Ureter (tissue), 1 donor: ENCODE measurements at regions not wholly inside any gene's neighbourhood (a gene's known extent, or its start where the extent isn't known, plus 50 kb on each side); places are given as distances from the start of the nearest gene placed in this dataset.
"Not testable (repeated sequence)": the region's sequence is repeated elsewhere in the genome, so short reads cannot be mapped to it uniquely, and the experiment has no call there.

ENCODE experiments used
- DNase-seq: peaks from one replicate; pipeline ENCODE4 v3.0.0-alpha.2; 2020; ENCODE audit warnings: low spot score
- donor health status: DM: yes; HTN: yes; CAD: no.

- DNase-seq: no peak
These were observed 96.0 kb upstream of the CCDC80 start for GRCh38 chr3:112736805-112737566.

- DNase-seq: no peak
These were observed 95.4 kb upstream of the CCDC80 start for GRCh38 chr3:112736386-112736785.

DNA sequence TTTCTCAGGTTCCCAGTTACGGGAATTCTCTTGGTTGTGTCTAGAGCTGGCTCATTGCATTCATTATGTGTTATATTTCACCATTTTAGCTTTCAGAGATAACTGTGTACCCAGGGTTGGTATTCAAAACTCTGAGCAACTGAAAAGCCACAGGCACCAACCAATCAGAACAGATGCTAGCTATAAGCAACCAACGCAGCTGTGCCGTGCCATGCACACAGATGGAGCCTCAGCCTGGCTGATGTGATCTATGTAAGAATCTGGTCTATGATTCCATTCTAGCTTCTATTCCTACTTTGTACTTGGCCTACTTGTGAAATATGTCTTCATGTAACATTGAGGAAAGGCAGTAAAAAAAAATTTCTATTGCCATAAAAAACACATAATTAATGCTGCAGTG is 95.0 kb upstream of the CCDC80 start:
- DNase-seq: no peak

GRCh38 chr3:112734736-112735350 is 93.9 kb upstream of the CCDC80 start:
- peak; percentile 58 for DNase-seq

- DNase-seq: no peak
These were observed 93.2 kb upstream of the CCDC80 start for GRCh38 chr3:112734171-112734570.

DNA sequence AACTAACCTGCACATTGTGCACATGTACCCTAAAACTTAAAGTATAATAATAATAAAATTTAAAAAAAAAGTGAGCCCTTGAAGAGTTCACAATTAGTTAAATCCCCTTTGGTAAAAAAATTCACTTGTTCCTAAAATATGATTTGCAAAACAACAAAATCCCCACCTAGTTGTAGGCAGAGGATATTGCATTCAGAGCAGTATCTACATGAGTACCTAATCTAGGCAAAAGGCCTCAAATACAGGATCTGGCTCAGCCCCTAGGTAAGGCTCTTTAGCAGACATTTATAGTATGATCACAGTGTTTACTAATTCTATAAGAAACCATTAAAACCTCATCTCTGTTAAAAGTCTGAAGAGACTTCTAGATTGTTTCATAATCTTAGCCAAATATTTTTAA is 89.3 kb upstream of the CCDC80 start:
- no peak for DNase-seq

- DNase-seq: no peak
These were observed 80.3 kb upstream of the CCDC80 start for GRCh38 chr3:112721231-112721630.

DNA sequence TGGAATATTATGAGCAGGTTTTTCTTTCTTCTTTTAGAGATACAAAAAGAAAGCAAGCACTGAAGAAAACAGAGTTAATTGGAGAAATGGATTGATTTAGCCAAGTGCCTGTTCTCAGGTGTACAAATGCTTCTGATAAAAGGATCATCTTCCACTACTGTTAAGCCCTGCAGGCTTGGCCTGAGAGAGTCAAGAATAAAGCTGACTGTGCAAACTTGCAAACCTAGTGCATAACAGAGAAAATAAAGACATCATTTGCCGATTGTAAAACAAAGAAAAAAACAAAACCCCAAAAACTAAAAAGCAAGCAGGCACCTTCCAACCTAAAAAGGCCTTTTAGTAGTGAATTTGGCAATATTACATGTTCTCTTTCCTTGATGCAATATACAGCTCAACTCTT is 78.0 kb upstream of the CCDC80 start:
- DNase-seq: no peak

DNA sequence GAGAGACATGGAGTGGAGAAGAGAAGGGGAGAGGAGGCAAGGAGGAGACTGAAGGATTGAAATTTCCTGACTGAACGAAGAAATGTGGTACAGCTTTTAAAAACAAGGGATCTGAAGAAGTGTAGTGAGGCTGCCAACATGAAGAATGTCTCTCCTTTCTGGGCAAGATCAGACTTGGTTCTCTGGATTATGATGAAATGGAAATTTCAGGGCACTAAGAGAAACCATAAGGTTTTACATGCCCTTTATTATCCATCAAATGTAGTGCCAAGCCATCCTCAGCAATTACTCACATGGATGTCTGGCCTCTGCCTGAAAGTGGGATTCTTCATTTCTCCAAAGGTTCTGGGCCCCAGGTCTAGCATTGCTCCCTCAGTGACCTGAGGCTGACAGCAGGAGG is 77.6 kb upstream of the CCDC80 start:
- no peak for DNase-seq

GRCh38 chr3:112709911-112710310 is 69.0 kb upstream of the CCDC80 start:
- DNase-seq: no peak

DNA sequence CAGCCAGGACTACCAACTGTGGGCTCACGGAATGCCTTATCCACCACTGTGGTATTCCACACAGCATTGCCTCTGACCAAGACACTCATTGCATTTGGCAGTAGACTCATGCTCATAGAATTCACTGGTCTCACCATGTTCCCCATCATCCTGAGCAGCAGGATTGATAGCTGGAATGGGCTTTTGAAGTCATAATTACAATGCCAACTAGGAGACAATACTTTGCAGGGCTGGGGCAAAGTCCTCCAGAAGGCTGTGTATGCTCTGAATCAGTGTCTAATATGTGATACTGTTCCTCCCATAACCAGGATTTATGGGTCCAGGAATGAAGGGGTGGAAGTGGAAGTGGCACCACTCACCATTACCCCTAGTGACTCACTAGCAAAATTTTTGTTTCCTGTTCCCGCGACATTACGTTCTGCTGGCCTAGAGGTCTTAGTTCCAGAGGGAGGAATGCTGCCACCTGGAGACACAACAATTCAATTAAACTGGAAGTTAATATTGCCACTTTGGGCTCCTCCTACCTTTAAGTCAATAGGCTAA is 58.6 kb upstream of the CCDC80 start:
- no peak for DNase-seq

DNA sequence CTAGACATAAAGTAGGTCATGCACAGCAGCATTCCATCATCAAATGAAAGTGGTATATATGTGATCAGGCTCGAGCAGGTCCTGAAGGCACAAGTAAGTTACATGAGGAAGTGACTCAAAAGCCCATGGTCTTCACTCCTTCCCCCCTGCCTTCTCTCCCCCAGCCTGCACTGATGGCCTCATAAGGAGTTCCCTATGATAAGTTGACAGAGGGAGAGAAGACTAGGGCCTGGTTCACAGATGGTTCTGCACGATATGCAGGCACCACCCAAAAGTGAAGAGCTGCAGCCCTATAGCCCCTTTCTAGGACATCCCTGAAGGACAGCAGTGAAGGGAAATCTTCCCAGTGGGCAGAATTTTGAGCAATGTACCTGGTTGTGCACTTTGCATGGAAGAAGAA is 57.5 kb upstream of the CCDC80 start:
- DNase-seq: not testable (repeated sequence)

GRCh38 chr3:112696244-112696643 is 55.3 kb upstream of the CCDC80 start:
- not testable (repeated sequence) for DNase-seq

GRCh38 chr3:112695377-112696108 is 54.6 kb upstream of the CCDC80 start:
- not testable (repeated sequence) for DNase-seq

DNA sequence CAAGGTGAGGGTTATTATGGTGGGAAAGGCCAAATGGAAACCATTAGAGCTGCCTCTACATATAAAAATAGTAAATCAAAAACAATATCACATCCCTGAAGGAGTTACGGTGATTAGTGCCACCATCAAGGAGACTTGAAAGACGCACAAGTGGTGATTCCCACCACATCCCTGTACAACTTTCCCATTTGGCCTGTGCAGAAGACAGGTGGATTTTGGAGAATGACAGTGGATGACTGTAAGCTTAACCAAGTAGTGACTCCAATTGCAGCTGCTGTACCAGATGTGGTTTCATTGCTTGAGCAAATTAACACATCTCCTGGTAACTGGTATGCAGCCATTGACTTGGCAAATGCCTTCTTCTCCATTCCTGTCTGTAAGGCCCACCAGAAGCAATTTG is 54.0 kb upstream of the CCDC80 start:
- not testable (repeated sequence) for DNase-seq

- DNase-seq: no peak
These were observed 52.2 kb upstream of the CCDC80 start for GRCh38 chr3:112693186-112693585.
